ENCODE measurements at regions not wholly inside any gene's neighbourhood (a gene's known extent, or its start where the extent isn't known, plus 50 kb on each side); places are given as distances from the start of the nearest gene placed in this dataset.

- peaks cover 8% of the 10 kb centered on the region for H3K27me3 ChIP-seq (ENCODE audit: control insufficient read depth, insufficient read depth, low read length, poor library complexity, severe bottlenecking)
- no peak overlapping the region for H3K9ac ChIP-seq (ENCODE audit: extremely low read depth, low read length, poor library complexity, severe bottlenecking)
- no peak for DNase-seq
- H3K9me3 Mint-ChIP-seq = peaks cover 5% of the 10 kb centered on the region
- H3K36me3 Mint-ChIP-seq (ENCODE audit: low read depth) = no peaks in the 10 kb centered on the region
- peaks cover 5% of the 10 kb centered on the region for H3K9me3 ChIP-seq (ENCODE audit: control insufficient read depth, low read length)
- peaks cover 2% of the 10 kb centered on the region for H3K4me1 Mint-ChIP-seq
- no peak overlapping the region for H3K4me3 Mint-ChIP-seq
- H3K4me3 ChIP-seq (ENCODE audit: low read length) = no peak overlapping the region
- no peaks in the 10 kb centered on the region for H3K36me3 ChIP-seq (ENCODE audit: control insufficient read depth, insufficient read depth, low read length)
- H3K4me1 ChIP-seq (ENCODE audit: control insufficient read depth, insufficient read depth, low read length) = no peaks in the 10 kb centered on the region
- no peak overlapping the region for H3K27ac Mint-ChIP-seq
- no peak overlapping the region for H3K27ac ChIP-seq (ENCODE audit: low read depth, low read length)
- no peak for TF ChIP-seq CTCF (conservative IDR thresholded peaks at IDR 0.05)
- peaks cover 4% of the 10 kb centered on the region for H3K27me3 Mint-ChIP-seq (ENCODE audit: insufficient read depth)
- 94 to 97% methylated on average over 5 of the region's 5 CpGs for WGBS, 2 experiments (ENCODE audit: insufficient coverage in 1 of 2, insufficient read length in 1 of 2)
Observed at GRCh38 chr2:133847591-133847990, 279.3 kb upstream of the NCKAP5 start.

DNA sequence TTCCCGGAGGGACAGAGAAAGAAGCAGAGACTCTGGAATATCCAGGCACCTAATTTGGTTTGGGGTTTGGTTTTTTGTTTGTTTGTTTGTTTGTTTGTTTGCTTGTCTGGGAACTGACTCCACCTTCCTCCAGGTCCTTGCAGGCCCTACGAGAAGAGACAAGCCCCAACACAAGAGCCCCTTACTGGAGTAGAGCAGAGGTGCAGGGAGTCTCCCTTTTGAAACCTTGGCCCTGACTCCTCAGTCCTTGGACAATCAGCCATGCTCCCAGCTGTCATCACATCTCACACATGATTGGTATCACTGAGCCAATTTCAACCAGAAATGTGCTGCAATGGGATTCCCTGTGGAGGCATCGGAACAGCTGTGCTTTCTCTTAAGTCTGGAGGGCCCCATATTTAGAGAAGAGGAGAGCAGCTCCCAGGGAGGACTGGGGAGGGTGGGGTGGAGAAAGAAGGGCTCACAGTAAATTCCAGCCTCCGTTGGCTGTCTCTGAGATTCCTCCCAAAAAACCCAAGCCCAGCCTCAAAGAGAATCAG is 279.9 kb upstream of the NCKAP5 start:
- Mint-ChIP-seq H3K4me1 (peaks cover 2% of the 10 kb centered on the region), H3K27me3 (ENCODE audit: insufficient read depth) (peaks cover 4% of the 10 kb centered on the region), H3K9me3 (peaks cover 11% of the 10 kb centered on the region), H3K4me3 (no peak overlapping the region), H3K27ac (no peak overlapping the region), H3K36me3 (ENCODE audit: low read depth) (no peaks in the 10 kb centered on the region)
- Histone ChIP-seq H3K27ac (ENCODE audit: low read depth, low read length) (no peak overlapping the region), H3K27me3 (ENCODE audit: control insufficient read depth, insufficient read depth, low read length, poor library complexity, severe bottlenecking) (peaks cover 8% of the 10 kb centered on the region), H3K4me1 (ENCODE audit: control insufficient read depth, insufficient read depth, low read length) (no peaks in the 10 kb centered on the region), H3K36me3 (ENCODE audit: control insufficient read depth, insufficient read depth, low read length) (no peaks in the 10 kb centered on the region), H3K9ac (ENCODE audit: extremely low read depth, low read length, poor library complexity, severe bottlenecking) (no peak overlapping the region), H3K9me3 (ENCODE audit: control insufficient read depth, low read length) (peaks cover 7% of the 10 kb centered on the region), H3K4me3 (ENCODE audit: low read length) (no peak overlapping the region)
- no peak for DNase-seq
- WGBS, 2 experiments (ENCODE audit: insufficient coverage in 1 of 2, insufficient read length in 1 of 2) = 0 to 62% methylated on average over 1 to 4 of the region's 4 CpGs
- no peak for TF ChIP-seq CTCF (conservative IDR thresholded peaks at IDR 0.05)

GRCh38 chr2:133849341-133849740 is 281.1 kb upstream of the NCKAP5 start:
- Histone ChIP-seq H3K9ac (ENCODE audit: extremely low read depth, low read length, poor library complexity, severe bottlenecking) (no peak overlapping the region), H3K36me3 (ENCODE audit: control insufficient read depth, insufficient read depth, low read length) (no peaks in the 10 kb centered on the region), H3K4me3 (ENCODE audit: low read length) (no peak overlapping the region), H3K27me3 (ENCODE audit: control insufficient read depth, insufficient read depth, low read length, poor library complexity, severe bottlenecking) (peaks cover 8% of the 10 kb centered on the region), H3K27ac (ENCODE audit: low read depth, low read length) (no peak overlapping the region), H3K9me3 (ENCODE audit: control insufficient read depth, low read length) (peaks cover 18% of the 10 kb centered on the region), H3K4me1 (ENCODE audit: control insufficient read depth, insufficient read depth, low read length) (no peaks in the 10 kb centered on the region)
- Mint-ChIP-seq H3K36me3 (ENCODE audit: low read depth) (no peaks in the 10 kb centered on the region), H3K9me3 (peaks cover 20% of the 10 kb centered on the region), H3K27me3 (ENCODE audit: insufficient read depth) (peaks cover 4% of the 10 kb centered on the region), H3K4me3 (no peak overlapping the region), H3K4me1 (no peaks in the 10 kb centered on the region), H3K27ac (no peak overlapping the region)
- WGBS, 2 experiments (ENCODE audit: insufficient coverage in 1 of 2, insufficient read length in 1 of 2) = 97 to 100% methylated on average over 1 of the region's 1 CpG
- no peak for TF ChIP-seq CTCF (conservative IDR thresholded peaks at IDR 0.05)
- no peak for DNase-seq
